GM12878 (cell line): ENCODE measurements at regions not wholly inside any gene's neighbourhood (a gene's known extent, or its start where the extent isn't known, plus 50 kb on each side); places are given as distances from the start of the nearest gene placed in this dataset.

Source experiments
- CTCF ChIP-seq, 3 experiments: IDR thresholded peaks in 2 of 3; conservative IDR thresholded peaks in 1 of 3; 2 replicates each; pipeline ENCODE4 v1.5.1; 2011; ENCODE audit warnings: low read depth in 3 of 3, low read length in 3 of 3, mild to moderate bottlenecking in 3 of 3, control low read depth in 2 of 3, moderate library complexity in 2 of 3, inconsistent platforms in 1 of 3, mixed read lengths in 1 of 3; ENCODE audit not compliant: control insufficient read depth in 2 of 3, insufficient read depth in 1 of 3; ENCODE audit errors: extremely low read depth in 1 of 3
- DPF2 ChIP-seq: fragments of 450-650 bp; IDR thresholded peaks from 2 replicates; pipeline ENCODE4 v1.6.1; 2017; ENCODE audit warnings: mild to moderate bottlenecking
- FOXM1 ChIP-seq: IDR thresholded peaks from 2 replicates; pipeline ENCODE4 v1.6.1; 2012; ENCODE audit warnings: low read depth, mild to moderate bottlenecking, inconsistent platforms, low read length, moderate library complexity
- TARDBP ChIP-seq: IDR thresholded peaks from 2 replicates; pipeline ENCODE4 v1.6.1; 2016; ENCODE audit warnings: borderline replicate concordance
- TF ChIP-seq, protein P1 (sequence below): fragments of 150-350 bp; IDR thresholded peaks from 2 replicates; pipeline ENCODE4 v1.6.1; 2016; ENCODE audit warnings: low read depth, low read length

DNA sequence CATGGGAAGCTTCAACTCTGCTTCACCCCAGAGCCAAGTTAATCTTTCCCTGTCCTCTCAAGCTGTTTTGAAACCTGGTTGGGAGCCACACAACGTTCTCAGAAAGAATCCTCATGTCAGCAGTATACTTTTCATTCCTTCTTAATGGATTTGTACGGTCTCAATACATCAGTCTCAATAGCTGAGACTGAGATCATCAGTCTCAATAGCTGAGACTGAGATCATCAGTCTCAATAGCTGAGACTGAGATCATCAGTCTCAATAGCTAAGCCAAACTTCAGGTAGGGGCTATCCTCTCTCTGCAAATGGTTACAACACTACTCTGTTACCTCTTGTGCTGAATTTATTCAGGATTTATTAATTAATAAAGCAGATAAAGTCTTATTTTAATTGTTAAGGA, 1317.4 kb upstream of the CDH9 start:
- TF ChIP-seq, protein P1, sequence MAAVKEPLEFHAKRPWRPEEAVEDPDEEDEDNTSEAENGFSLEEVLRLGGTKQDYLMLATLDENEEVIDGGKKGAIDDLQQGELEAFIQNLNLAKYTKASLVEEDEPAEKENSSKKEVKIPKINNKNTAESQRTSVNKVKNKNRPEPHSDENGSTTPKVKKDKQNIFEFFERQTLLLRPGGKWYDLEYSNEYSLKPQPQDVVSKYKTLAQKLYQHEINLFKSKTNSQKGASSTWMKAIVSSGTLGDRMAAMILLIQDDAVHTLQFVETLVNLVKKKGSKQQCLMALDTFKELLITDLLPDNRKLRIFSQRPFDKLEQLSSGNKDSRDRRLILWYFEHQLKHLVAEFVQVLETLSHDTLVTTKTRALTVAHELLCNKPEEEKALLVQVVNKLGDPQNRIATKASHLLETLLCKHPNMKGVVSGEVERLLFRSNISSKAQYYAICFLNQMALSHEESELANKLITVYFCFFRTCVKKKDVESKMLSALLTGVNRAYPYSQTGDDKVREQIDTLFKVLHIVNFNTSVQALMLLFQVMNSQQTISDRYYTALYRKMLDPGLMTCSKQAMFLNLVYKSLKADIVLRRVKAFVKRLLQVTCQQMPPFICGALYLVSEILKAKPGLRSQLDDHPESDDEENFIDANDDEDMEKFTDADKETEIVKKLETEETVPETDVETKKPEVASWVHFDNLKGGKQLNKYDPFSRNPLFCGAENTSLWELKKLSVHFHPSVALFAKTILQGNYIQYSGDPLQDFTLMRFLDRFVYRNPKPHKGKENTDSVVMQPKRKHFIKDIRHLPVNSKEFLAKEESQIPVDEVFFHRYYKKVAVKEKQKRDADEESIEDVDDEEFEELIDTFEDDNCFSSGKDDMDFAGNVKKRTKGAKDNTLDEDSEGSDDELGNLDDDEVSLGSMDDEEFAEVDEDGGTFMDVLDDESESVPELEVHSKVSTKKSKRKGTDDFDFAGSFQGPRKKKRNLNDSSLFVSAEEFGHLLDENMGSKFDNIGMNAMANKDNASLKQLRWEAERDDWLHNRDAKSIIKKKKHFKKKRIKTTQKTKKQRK = no peak
- no peak for TF ChIP-seq FOXM1
- no peak for TF ChIP-seq CTCF (IDR thresholded peaks at IDR 0.05 in 2 of 3, conservative IDR thresholded peaks at IDR 0.05 in 1 of 3; ENCODE audit: control insufficient read depth in 2 of 3, extremely low read depth in 1 of 3, insufficient read depth in 1 of 3, low read depth in 3 of 3, low read length in 3 of 3)
- TF ChIP-seq TARDBP = no peak
- no peak for TF ChIP-seq DPF2
